Endothelial cell of umbilical vein (primary cell): ENCODE measurements at regions not wholly inside any gene's neighbourhood (a gene's known extent, or its start where the extent isn't known, plus 50 kb on each side); places are given as distances from the start of the nearest gene placed in this dataset.
A peak's percentile ranks its signal among the peaks of the same experiment; 100 is the strongest.

ENCODE experiments used
- BruUV-seq: library from RNA; stranded (reverse); fragments of 400-500 nt; replicated peaks from 2 replicates; lab custom pipeline; 2021; lab: Mats Ljungman, UMichigan
- CTCF ChIA-PET: fragments of 300-600, 350-600 bp; sonication (Branson Sonifier 250); formaldehyde crosslinking; loops from one replicate; lab custom pipeline; 2021; ENCODE audit warnings: antibody characterized with exemption, inconsistent platforms; lab: Charles Lee
- POLR2A ChIA-PET: fragments of 300-600, 350-600 bp; sonication (Branson Sonifier 250); formaldehyde crosslinking; loops from one replicate; lab custom pipeline; 2021; ENCODE audit warnings: antibody characterized with exemption, inconsistent platforms; lab: Charles Lee
- DNase-seq: peaks from one replicate; pipeline ENCODE4 v3.0.0-alpha.2; 2011; ENCODE audit warnings: low read depth, low spot score
- FAIRE-seq: peaks from 2 replicates; lab custom pipeline; 2011; peaks lifted over from hg19 to GRCh38; lab: Jason Lieb, UNC
- H2AFZ ChIP-seq: 2 replicates; pipeline ENCODE4 v1.6.0; 2012; ENCODE audit warnings: low read depth, low read length, control low read depth, inconsistent platforms
- H3K27ac ChIP-seq: 2 replicates; pipeline ENCODE4 v1.5.1; 2011; ENCODE audit warnings: low read depth, mild to moderate bottlenecking, control low read depth, low read length, moderate library complexity; ENCODE audit not compliant: insufficient read depth
- H3K27me3 ChIP-seq, 2 experiments: 2 replicates each; pipeline versions ENCODE4 v1.6.0 to v1.6.1; 2011; ENCODE audit warnings: low read length in 2 of 2, mixed read lengths in 1 of 2; ENCODE audit not compliant: control insufficient read depth in 2 of 2, insufficient read depth in 2 of 2
- H3K36me3 ChIP-seq, 2 experiments: 2 replicates in 1 of 2; 3 replicates in 1 of 2; pipeline ENCODE4 v1.5.1; 2011; ENCODE audit warnings: low read length in 2 of 2, mild to moderate bottlenecking in 1 of 2, moderate library complexity in 1 of 2; ENCODE audit not compliant: control insufficient read depth in 2 of 2, insufficient read depth in 2 of 2; ENCODE audit errors: extremely low read depth in 1 of 2
- H3K4me1 ChIP-seq: 3 replicates; pipeline ENCODE4 v1.5.1; 2011; ENCODE audit warnings: mild to moderate bottlenecking, low read length; ENCODE audit not compliant: control insufficient read depth, insufficient read depth; ENCODE audit errors: extremely low read depth
- H3K4me2 ChIP-seq: 2 replicates; pipeline ENCODE4 v1.6.1; 2011; ENCODE audit warnings: low read length, control low read depth, mixed read lengths; ENCODE audit not compliant: insufficient read depth
- H3K4me3 ChIP-seq, 3 experiments: fragments of 200-600 bp in 1 of 3; sonication (generic), shearing (Covaris generic) in 1 of 3; replicated peaks in 1 of 3; 2 replicates each; pipeline ENCODE4 v1.5.1; 2011 to 2016; ENCODE audit warnings: control low read depth in 3 of 3, low read length in 3 of 3, mild to moderate bottlenecking in 2 of 3, inconsistent platforms in 1 of 3, low read depth in 1 of 3, moderate library complexity in 1 of 3; ENCODE audit not compliant: insufficient read depth in 1 of 3
- H3K79me2 ChIP-seq: 2 replicates; pipeline ENCODE4 v1.6.0; 2012; ENCODE audit warnings: low read length, inconsistent platforms; ENCODE audit not compliant: control insufficient read depth, insufficient read depth
- H3K9ac ChIP-seq: replicated peaks from 2 replicates; pipeline ENCODE3; 2011; ENCODE audit warnings: low read length, control low read depth; ENCODE audit not compliant: insufficient read depth; ENCODE audit errors: extremely low read depth
- H3K9me1 ChIP-seq: replicated peaks from 3 replicates; pipeline ENCODE4 v1.6.0; 2011; ENCODE audit warnings: mild to moderate bottlenecking, low read length; ENCODE audit not compliant: control insufficient read depth, insufficient read depth; ENCODE audit errors: extremely low read depth
- H3K9me3 ChIP-seq: replicated peaks from 2 replicates; pipeline ENCODE4 v1.5.1; 2012; ENCODE audit warnings: low read length, inconsistent platforms; ENCODE audit not compliant: control insufficient read depth, insufficient read depth
- H4K20me1 ChIP-seq: replicated peaks from 2 replicates; pipeline ENCODE3; 2011; ENCODE audit warnings: mild to moderate bottlenecking, low read length; ENCODE audit not compliant: control insufficient read depth, insufficient read depth; ENCODE audit errors: extremely low read depth
- EZH2 ChIP-seq: IDR thresholded peaks from 2 replicates; pipeline ENCODE4 v1.6.1; 2012; ENCODE audit warnings: borderline replicate concordance, low read depth, mild to moderate bottlenecking, moderate library complexity, low read length, inconsistent platforms; ENCODE audit not compliant: severe bottlenecking
- FOS ChIP-seq: IDR thresholded peaks from 2 replicates; pipeline ENCODE4 v1.6.1; 2011; ENCODE audit warnings: mild to moderate bottlenecking, low read length, moderate library complexity, borderline replicate concordance; ENCODE audit not compliant: insufficient read depth
- GATA2 ChIP-seq: IDR thresholded peaks from 2 replicates; pipeline ENCODE4 v1.7.0; 2011; ENCODE audit warnings: low read depth, mild to moderate bottlenecking, moderate library complexity, mixed read lengths, low read length; ENCODE audit not compliant: insufficient read length, insufficient read depth
- JUN ChIP-seq: IDR thresholded peaks from 2 replicates; pipeline ENCODE4 v1.6.1; 2011; ENCODE audit warnings: borderline replicate concordance, low read depth; ENCODE audit not compliant: insufficient read length, insufficient read depth
- MYC ChIP-seq: IDR thresholded peaks from one replicate; pipeline ENCODE4 v1.6.1; 2011; ENCODE audit warnings: mild to moderate bottlenecking, low read depth, low read length
- POLR2A ChIP-seq: IDR thresholded peaks from 2 replicates; pipeline ENCODE4 v1.6.1; 2012; ENCODE audit warnings: low read depth, mild to moderate bottlenecking, control low read depth, low read length
- POLR2AphosphoS5 ChIP-seq: IDR thresholded peaks from 2 replicates; pipeline ENCODE4 v1.6.1; 2012; ENCODE audit warnings: low read depth, mild to moderate bottlenecking, control low read depth, low read length, moderate library complexity; ENCODE audit not compliant: insufficient read depth
- dilution Hi-C: fragments of 300-500 bp; cut with MboI; formaldehyde crosslinking; loops from one replicate; pipeline ENCODE4 v1.15.0; 2019; ENCODE audit warnings: low sequenced_read_pairs; ENCODE audit not compliant: extremely low pct_ligation_motif_present
- intact Hi-C: fragments of 100-400 bp; cut with micrococcal nuclease; formaldehyde crosslinking; loops from one replicate; pipeline ENCODE4 v1.10.0; 2022
- TF ChIP-seq, protein P1 (sequence below), 2 donors: IDR thresholded peaks; 1 replicate in 1 of 2; 2 replicates in 1 of 2; pipeline ENCODE4 v1.5.1; 2011; ENCODE audit warnings: low read length in 2 of 2, mild to moderate bottlenecking in 2 of 2, moderate library complexity in 2 of 2, control low read depth in 1 of 2, inconsistent platforms in 1 of 2, low read depth in 1 of 2; ENCODE audit not compliant: insufficient read depth in 1 of 2; ENCODE audit errors: extremely low read depth in 1 of 2
- TF ChIP-seq, protein P2 (sequence below): IDR thresholded peaks from 2 replicates; pipeline ENCODE4 v1.6.1; 2011; ENCODE audit not compliant: insufficient read depth, insufficient read length

DNA sequence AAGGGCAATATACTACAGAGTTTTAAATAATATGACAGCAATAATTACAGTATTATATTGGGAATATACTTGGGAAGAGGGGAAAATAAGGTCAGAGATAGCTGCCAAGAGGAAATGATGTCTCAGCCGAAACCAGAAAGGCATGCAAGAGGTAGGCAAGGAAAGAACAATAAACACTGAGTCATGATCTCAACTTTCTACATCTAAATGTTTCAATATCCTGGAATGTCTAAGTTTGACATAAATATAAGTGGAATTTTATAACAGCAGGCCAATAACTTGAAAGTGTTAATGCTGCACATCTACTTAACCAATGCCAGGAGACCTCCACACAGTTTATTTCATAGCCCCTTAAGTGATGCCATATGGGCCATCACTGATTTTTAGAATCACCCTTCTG lies 99.8 kb upstream of the CPNE4 start:
- Histone ChIP-seq H2AFZ (no peak overlapping the region), H4K20me1 (no peaks in the 10 kb centered on the region), H3K9me1 (no peaks in the 10 kb centered on the region), H3K36me3 (no peaks in the 10 kb centered on the region), H3K9me3 (no peaks in the 10 kb centered on the region), H3K4me1 (peaks cover 26% of the 10 kb centered on the region), H3K4me3 (peak overlapping the region in 1 of 3 experiments; percentile 47), H3K4me2 (peak overlapping the region; percentile 61), H3K27ac (peak overlapping the region; percentile 92), H3K79me2 (no peaks in the 10 kb centered on the region), H3K9ac (peak overlapping the region; percentile 69), H3K27me3 (peaks cover 0 to 8% of the 10 kb centered on the region in 2 experiments)
- TF ChIP-seq POLR2A (peak; percentile 13), FOS (peak; percentile 91), MYC (no peak), JUN (peak; percentile 89), EZH2 (no peak), GATA2 (peak; percentile 48), POLR2AphosphoS5 (peak; percentile 66)
- TF ChIP-seq, protein P1, sequence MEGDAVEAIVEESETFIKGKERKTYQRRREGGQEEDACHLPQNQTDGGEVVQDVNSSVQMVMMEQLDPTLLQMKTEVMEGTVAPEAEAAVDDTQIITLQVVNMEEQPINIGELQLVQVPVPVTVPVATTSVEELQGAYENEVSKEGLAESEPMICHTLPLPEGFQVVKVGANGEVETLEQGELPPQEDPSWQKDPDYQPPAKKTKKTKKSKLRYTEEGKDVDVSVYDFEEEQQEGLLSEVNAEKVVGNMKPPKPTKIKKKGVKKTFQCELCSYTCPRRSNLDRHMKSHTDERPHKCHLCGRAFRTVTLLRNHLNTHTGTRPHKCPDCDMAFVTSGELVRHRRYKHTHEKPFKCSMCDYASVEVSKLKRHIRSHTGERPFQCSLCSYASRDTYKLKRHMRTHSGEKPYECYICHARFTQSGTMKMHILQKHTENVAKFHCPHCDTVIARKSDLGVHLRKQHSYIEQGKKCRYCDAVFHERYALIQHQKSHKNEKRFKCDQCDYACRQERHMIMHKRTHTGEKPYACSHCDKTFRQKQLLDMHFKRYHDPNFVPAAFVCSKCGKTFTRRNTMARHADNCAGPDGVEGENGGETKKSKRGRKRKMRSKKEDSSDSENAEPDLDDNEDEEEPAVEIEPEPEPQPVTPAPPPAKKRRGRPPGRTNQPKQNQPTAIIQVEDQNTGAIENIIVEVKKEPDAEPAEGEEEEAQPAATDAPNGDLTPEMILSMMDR (IDR thresholded peaks at IDR 0.05; ENCODE audit: extremely low read depth in 1 of 2, insufficient read depth in 1 of 2, low read depth in 1 of 2, low read length in 2 of 2): no peak
- TF ChIP-seq, protein P2, sequence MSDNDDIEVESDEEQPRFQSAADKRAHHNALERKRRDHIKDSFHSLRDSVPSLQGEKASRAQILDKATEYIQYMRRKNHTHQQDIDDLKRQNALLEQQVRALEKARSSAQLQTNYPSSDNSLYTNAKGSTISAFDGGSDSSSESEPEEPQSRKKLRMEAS: no peak
- CTCF ChIA-PET: interaction anchor here (1.8 to 2.4 kb wide), 2 partner anchors 96 to 100 kb away, joined by 9 to 21 read pairs; partner anchors contain the start of gene CPNE4
- intact Hi-C loops (loop anchor here (1.0 to 10.0 kb wide), 4 partner anchors 51 to 1242 kb away; partner anchors contain the start of genes ATP2C1, CPNE4 and DNAJC13), dilution Hi-C loops (no loop called here)
- DNase-seq (peak; percentile 92), FAIRE-seq (peak; percentile 74)
- POLR2A ChIA-PET: no interaction called here
- BruUV-seq: no TSS peak
